Brain microvascular endothelial cell (primary cell): ENCODE measurements at regions not wholly inside any gene's neighbourhood (a gene's known extent, or its start where the extent isn't known, plus 50 kb on each side); places are given as distances from the start of the nearest gene placed in this dataset.

Experiments
- DNase-seq: peaks from one replicate; pipeline ENCODE4 v3.0.0-alpha.2; 2020
- H3K27ac ChIP-seq: fragments of 250-450 bp; sonication (Bioruptor Pico); 2 replicates; pipeline ENCODE4 v1.5.1; 2020; ENCODE audit warnings: mild to moderate bottlenecking, moderate library complexity
- H3K27me3 ChIP-seq: fragments of 250-450 bp; sonication (Bioruptor Pico); replicated peaks from 2 replicates; pipeline ENCODE4 v1.5.1; 2020; ENCODE audit warnings: mild to moderate bottlenecking
- H3K36me3 ChIP-seq: fragments of 250-450 bp; sonication (Bioruptor Pico); replicated peaks from 2 replicates; pipeline ENCODE4 v1.5.1; 2020; ENCODE audit warnings: mild to moderate bottlenecking
- H3K4me3 ChIP-seq: 2 replicates; pipeline ENCODE4 v1.5.1; 2011; ENCODE audit warnings: low read depth, mild to moderate bottlenecking, control low read depth, low read length, moderate library complexity
- in situ Hi-C: cut with HindIII; loops from 2 replicates; pipeline ENCODE4 v1.10.0; 2017; ENCODE audit warnings: low sequenced_read_pairs, low pct_ligation_motif_present
- TF ChIP-seq, protein P1 (sequence below): IDR thresholded peaks from 2 replicates; pipeline ENCODE4 v1.5.1; 2011; ENCODE audit warnings: low read depth, mild to moderate bottlenecking, moderate library complexity, low read length, control low read depth, inconsistent platforms; ENCODE audit errors: missing control alignments

DNA sequence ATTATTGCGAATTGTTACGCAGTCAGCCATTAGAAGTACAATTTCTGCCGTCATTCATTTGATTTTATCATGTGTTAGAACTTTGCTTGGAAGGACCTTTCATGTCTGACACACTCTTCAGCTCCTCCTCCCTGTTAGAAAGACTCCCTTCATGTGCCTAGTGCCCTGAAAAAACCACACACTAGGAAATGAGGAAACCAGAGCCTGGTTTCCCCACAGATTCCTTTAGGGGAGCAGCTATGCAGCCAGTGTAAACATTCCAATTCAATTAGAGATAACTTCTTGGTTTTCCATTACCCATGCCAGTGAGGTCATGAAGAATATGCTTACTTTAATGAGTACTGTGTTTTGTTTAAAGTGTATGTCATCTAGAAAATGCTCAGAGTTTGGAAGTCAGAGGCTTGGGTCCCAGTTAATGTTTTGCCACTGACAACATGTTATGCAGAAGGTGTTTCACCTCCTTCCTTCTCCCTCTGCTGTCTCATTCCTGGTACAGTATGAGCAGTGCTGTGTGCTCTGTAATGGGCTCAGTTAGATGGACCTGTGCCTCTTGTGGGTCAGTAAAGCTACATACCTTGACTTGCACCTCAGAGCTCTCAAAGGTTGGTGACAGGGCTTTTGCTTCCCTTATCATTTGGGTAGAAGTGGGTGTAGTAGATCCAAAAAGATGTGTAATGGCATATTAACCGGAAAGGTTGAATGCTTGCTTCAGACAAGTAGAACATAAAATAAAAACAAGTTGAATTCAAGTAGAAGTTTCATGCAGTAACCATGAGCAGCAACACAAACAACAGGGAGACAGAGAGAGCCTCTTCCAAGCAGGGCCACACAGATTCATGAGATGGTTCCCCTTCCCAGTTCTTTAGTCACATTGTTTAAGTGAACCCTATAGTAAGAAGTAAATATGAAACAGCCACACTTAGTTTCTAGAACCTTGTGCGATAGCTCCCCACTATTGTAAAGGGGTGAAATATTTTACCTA lies 52.6 kb upstream of the TNFAIP8 start:
- peak; percentile 93 for DNase-seq
- Histone ChIP-seq H3K36me3 (no peaks in the 10 kb centered on the region), H3K4me3 (no peak overlapping the region), H3K27me3 (no peaks in the 10 kb centered on the region), H3K27ac (peak overlapping the region; percentile 76)
- TF ChIP-seq, protein P1, sequence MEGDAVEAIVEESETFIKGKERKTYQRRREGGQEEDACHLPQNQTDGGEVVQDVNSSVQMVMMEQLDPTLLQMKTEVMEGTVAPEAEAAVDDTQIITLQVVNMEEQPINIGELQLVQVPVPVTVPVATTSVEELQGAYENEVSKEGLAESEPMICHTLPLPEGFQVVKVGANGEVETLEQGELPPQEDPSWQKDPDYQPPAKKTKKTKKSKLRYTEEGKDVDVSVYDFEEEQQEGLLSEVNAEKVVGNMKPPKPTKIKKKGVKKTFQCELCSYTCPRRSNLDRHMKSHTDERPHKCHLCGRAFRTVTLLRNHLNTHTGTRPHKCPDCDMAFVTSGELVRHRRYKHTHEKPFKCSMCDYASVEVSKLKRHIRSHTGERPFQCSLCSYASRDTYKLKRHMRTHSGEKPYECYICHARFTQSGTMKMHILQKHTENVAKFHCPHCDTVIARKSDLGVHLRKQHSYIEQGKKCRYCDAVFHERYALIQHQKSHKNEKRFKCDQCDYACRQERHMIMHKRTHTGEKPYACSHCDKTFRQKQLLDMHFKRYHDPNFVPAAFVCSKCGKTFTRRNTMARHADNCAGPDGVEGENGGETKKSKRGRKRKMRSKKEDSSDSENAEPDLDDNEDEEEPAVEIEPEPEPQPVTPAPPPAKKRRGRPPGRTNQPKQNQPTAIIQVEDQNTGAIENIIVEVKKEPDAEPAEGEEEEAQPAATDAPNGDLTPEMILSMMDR = peak; percentile 38
- in situ Hi-C loops = no loop called here

DNA sequence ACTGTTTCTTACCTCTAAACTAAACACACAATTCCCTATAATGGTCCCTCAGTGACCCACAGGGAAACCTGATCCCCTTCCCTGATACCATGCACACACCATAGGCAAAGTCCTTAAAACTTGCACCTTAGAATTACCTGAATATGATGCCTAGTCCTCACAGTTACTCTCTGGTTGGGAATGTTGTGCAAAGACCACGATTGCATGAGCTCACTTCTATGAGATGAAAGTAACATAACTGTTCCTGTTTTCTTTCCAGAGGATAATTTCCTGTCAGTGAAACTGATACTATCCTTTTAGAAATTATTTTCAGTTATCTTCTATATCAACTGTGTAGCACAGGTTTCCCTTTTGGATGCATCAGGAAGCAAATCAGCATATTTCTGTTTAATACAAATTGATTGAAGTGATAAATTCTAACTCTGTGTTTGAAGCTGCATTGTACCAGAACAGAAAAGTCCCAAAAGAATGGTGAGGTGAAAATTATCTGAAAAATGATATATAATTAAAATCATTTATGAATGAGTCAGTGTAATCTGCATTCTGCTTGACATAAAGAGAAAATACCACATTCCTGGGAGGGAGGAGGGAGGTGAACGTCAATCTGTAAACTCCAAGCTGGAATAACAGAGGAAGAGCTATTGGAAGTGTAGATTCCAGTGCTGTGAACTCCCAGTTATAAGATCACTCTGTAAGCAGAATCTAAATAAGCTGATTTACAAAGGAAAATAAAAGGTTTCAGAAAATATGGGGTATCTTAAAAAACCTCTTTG lies 51.2 kb upstream of the TNFAIP8 start:
- no peak overlapping the region for H3K4me3 ChIP-seq
- H3K27me3 ChIP-seq = no peaks in the 10 kb centered on the region
- no peak for DNase-seq
- H3K27ac ChIP-seq = peak overlapping the region; percentile 76
- TF ChIP-seq, protein P1 = no peak
- in situ Hi-C loops = no loop called here
- no peaks in the 10 kb centered on the region for H3K36me3 ChIP-seq
